Keratinocyte (primary cell): ENCODE measurements at regions not wholly inside any gene's neighbourhood (a gene's known extent, or its start where the extent isn't known, plus 50 kb on each side); places are given as distances from the start of the nearest gene placed in this dataset.

ENCODE experiments used
- DNase-seq: peaks from one replicate; pipeline ENCODE4 v3.0.0-alpha.2; 2011; ENCODE audit warnings: low read depth, missing footprints, low spot score
- FAIRE-seq: peaks from 2 replicates; lab custom pipeline; 2011; peaks lifted over from hg19 to GRCh38; lab: Jason Lieb, UNC
- H2AFZ ChIP-seq: 2 replicates; pipeline ENCODE4 v1.6.0; 2012; ENCODE audit warnings: low read length, control low read depth, inconsistent platforms; ENCODE audit not compliant: control insufficient read depth
- H3K27ac ChIP-seq: 2 replicates; pipeline ENCODE4 v1.5.1; 2011; ENCODE audit warnings: low read length; ENCODE audit not compliant: control insufficient read depth, insufficient read depth
- H3K27me3 ChIP-seq: 3 replicates; pipeline ENCODE4 v1.6.0; 2011; ENCODE audit warnings: low read length; ENCODE audit not compliant: control insufficient read depth, insufficient read depth; ENCODE audit errors: extremely low read depth
- H3K36me3 ChIP-seq, 2 experiments: 2 replicates in 1 of 2; 3 replicates in 1 of 2; pipeline ENCODE4 v1.5.1; 2011; ENCODE audit warnings: low read length in 2 of 2, mild to moderate bottlenecking in 1 of 2; ENCODE audit not compliant: control insufficient read depth in 2 of 2, insufficient read depth in 2 of 2; ENCODE audit errors: extremely low read depth in 1 of 2
- H3K4me1 ChIP-seq: 3 replicates; pipeline ENCODE4 v1.5.1; 2011; ENCODE audit warnings: low read length; ENCODE audit not compliant: control insufficient read depth, insufficient read depth; ENCODE audit errors: extremely low read depth
- H3K4me2 ChIP-seq: 3 replicates; pipeline ENCODE4 v1.6.0; 2011; ENCODE audit warnings: low read depth, low read length; ENCODE audit not compliant: control insufficient read depth, insufficient read depth; ENCODE audit errors: extremely low read depth
- H3K4me3 ChIP-seq, 3 experiments: fragments of 200-600 bp in 1 of 3; sonication (generic) in 1 of 3; 2 replicates in 2 of 3; 3 replicates in 1 of 3; pipeline ENCODE4 v1.5.1; 2011 to 2016; ENCODE audit warnings: low read length in 3 of 3, mild to moderate bottlenecking in 3 of 3, control low read depth in 2 of 3, inconsistent platforms in 1 of 3, low read depth in 1 of 3, mixed read lengths in 1 of 3, mixed run types in 1 of 3, moderate library complexity in 1 of 3; ENCODE audit not compliant: control insufficient read depth in 2 of 3, insufficient read depth in 2 of 3; ENCODE audit errors: extremely low read depth in 1 of 3
- H3K79me2 ChIP-seq: 2 replicates; pipeline ENCODE4 v1.6.0; 2012; ENCODE audit warnings: low read length; ENCODE audit not compliant: control insufficient read depth, insufficient read depth
- H3K9ac ChIP-seq: 3 replicates; pipeline ENCODE4 v1.6.0; 2011; ENCODE audit warnings: low read length; ENCODE audit not compliant: control insufficient read depth, insufficient read depth; ENCODE audit errors: extremely low read depth
- H3K9me1 ChIP-seq: 3 replicates; pipeline ENCODE4 v1.6.0; 2011; ENCODE audit warnings: low read length; ENCODE audit not compliant: control insufficient read depth, insufficient read depth; ENCODE audit errors: extremely low read depth
- H3K9me3 ChIP-seq: 2 replicates; pipeline ENCODE4 v1.5.1; 2012; ENCODE audit warnings: low read depth, low read length; ENCODE audit not compliant: control insufficient read depth
- H4K20me1 ChIP-seq: 3 replicates; pipeline ENCODE4 v1.6.0; 2011; ENCODE audit warnings: low read length; ENCODE audit not compliant: control insufficient read depth, insufficient read depth; ENCODE audit errors: extremely low read depth
- CTCF ChIP-seq, 3 experiments: IDR thresholded peaks in 1 of 3; conservative IDR thresholded peaks in 1 of 3; optimal IDR thresholded peaks in 1 of 3; 2 replicates in 2 of 3; 3 replicates in 1 of 3; pipeline versions ENCODE3 to v1.5.1; 2011; ENCODE audit warnings: low read length in 3 of 3, mild to moderate bottlenecking in 3 of 3, moderate library complexity in 2 of 3, control low read depth in 1 of 3, inconsistent platforms in 1 of 3; ENCODE audit not compliant: insufficient read depth in 2 of 3; ENCODE audit errors: extremely low read depth in 1 of 3
- EZH2 ChIP-seq: IDR thresholded peaks from one replicate; pipeline ENCODE4 v1.6.1; 2012; ENCODE audit warnings: inconsistent platforms, mild to moderate bottlenecking, low read length, moderate library complexity
- dilution Hi-C: fragments of 300-500 bp; cut with MboI; formaldehyde crosslinking; loops from one replicate; pipeline ENCODE4 v1.7.0; 2020; ENCODE audit warnings: low sequenced_read_pairs; ENCODE audit not compliant: extremely low pct_ligation_motif_present

- Histone ChIP-seq H3K4me1 (no peaks in the 10 kb centered on the region), H4K20me1 (no peaks in the 10 kb centered on the region), H3K4me2 (no peak overlapping the region), H3K27ac (no peak overlapping the region), H3K27me3 (no peaks in the 10 kb centered on the region), H3K9me1 (no peaks in the 10 kb centered on the region), H3K9ac (no peak overlapping the region), H3K4me3 (no peak overlapping the region), H3K79me2 (no peaks in the 10 kb centered on the region), H3K9me3 (no peaks in the 10 kb centered on the region), H2AFZ (no peak overlapping the region), H3K36me3 (no peaks in the 10 kb centered on the region)
- FAIRE-seq (no peak), DNase-seq (no peak)
- no peak for TF ChIP-seq CTCF (optimal IDR thresholded peaks at IDR 0.05 in 1 of 3, IDR thresholded peaks at IDR 0.05 in 1 of 3, conservative IDR thresholded peaks at IDR 0.05 in 1 of 3; ENCODE audit: extremely low read depth in 1 of 3, insufficient read depth in 2 of 3, low read length in 3 of 3)
- dilution Hi-C loops: no loop called here
Observed at GRCh38 chr7:155874411-155874810, 62.1 kb upstream of the SHH start.

- TF ChIP-seq EZH2: no peak
- TF ChIP-seq CTCF (optimal IDR thresholded peaks at IDR 0.05 in 1 of 3, IDR thresholded peaks at IDR 0.05 in 1 of 3, conservative IDR thresholded peaks at IDR 0.05 in 1 of 3; ENCODE audit: extremely low read depth in 1 of 3, insufficient read depth in 2 of 3, low read length in 3 of 3): no peak
- no peaks in the 10 kb centered on the region for H3K36me3 ChIP-seq
Observed at GRCh38 chr7:155874010-155874409, 61.7 kb upstream of the SHH start.

More at GRCh38 chr7:155874010-155874409, 61.7 kb upstream of the SHH start:
- Histone ChIP-seq H3K27me3 (no peaks in the 10 kb centered on the region), H3K4me3 (no peak overlapping the region), H3K4me2 (no peak overlapping the region), H3K4me1 (no peaks in the 10 kb centered on the region), H2AFZ (no peak overlapping the region), H3K9ac (no peak overlapping the region), H3K9me1 (no peaks in the 10 kb centered on the region), H3K9me3 (no peaks in the 10 kb centered on the region), H3K27ac (no peak overlapping the region), H4K20me1 (no peaks in the 10 kb centered on the region), H3K79me2 (no peaks in the 10 kb centered on the region)
- dilution Hi-C loops: no loop called here
- DNase-seq (no peak), FAIRE-seq (no peak)
